ENCODE measurements at regions not wholly inside any gene's neighbourhood (a gene's known extent, or its start where the extent isn't known, plus 50 kb on each side); places are given as distances from the start of the nearest gene placed in this dataset.

GRCh38 chr4:184882276-184882675 lies 56.5 kb upstream of the ACSL1 start:
- WGBS (ENCODE audit: insufficient coverage, insufficient replicate concordance, low lambda C conversion rate, missing lambda C conversion rate): 38% methylated on average over 10 of the region's 10 CpGs
- Histone ChIP-seq H3K4me2 (ENCODE audit: control insufficient read depth, insufficient read depth) (no peak overlapping the region), H3K79me2 (ENCODE audit: control insufficient read depth, insufficient read depth, low read length) (no peaks in the 10 kb centered on the region), H3K9ac (ENCODE audit: control insufficient read depth, insufficient read depth, low read length) (no peak overlapping the region), H3K4me3 (no peak overlapping the region), H2AFZ (ENCODE audit: control insufficient read depth, low read depth, low read length) (no peak overlapping the region), H3K27me3 (replicated peaks in 1 of 2; ENCODE audit: control insufficient read depth in 2 of 2, insufficient read depth in 2 of 2, low read length in 1 of 2) (no peaks in the 10 kb centered on the region), H3K36me3 (ENCODE audit: control insufficient read depth in 2 of 2, insufficient read depth in 2 of 2, low read length in 1 of 2) (no peaks in the 10 kb centered on the region), H3K9me3 (replicated peaks; ENCODE audit: control insufficient read depth, insufficient read depth, low read length) (no peaks in the 10 kb centered on the region), H3K4me1 (ENCODE audit: control insufficient read depth, insufficient read depth, low read length) (no peaks in the 10 kb centered on the region), H4K20me1 (ENCODE audit: control insufficient read depth, insufficient read depth) (no peaks in the 10 kb centered on the region), H3K27ac (ENCODE audit: control insufficient read depth, insufficient read depth) (no peak overlapping the region)
- ATAC-seq (no peak), DNase-seq (ENCODE audit: low read depth, low spot score) (no peak), FAIRE-seq (no peak)
- in situ Hi-C loops (cut with MboI) (no loop called here), intact Hi-C loops (cut with micrococcal nuclease; ENCODE audit: unreplicated experiment) (no loop called here)
- no TSS peak for BruUV-seq (replicated peaks)
- ChIA-PET RAD21 (ENCODE audit: unreplicated experiment) (no interaction called here), POLR2A (no interaction called here), SMC1A (ENCODE audit: uncharacterized antibody, unreplicated experiment) (interaction anchor here (1.7 kb wide), 1 partner anchor 37 kb away, joined by 3 read pairs; no protein-coding TSS in a partner anchor), CTCF (interaction anchor here (0.9 kb wide), 1 partner anchor 52 kb away, joined by 4 read pairs; no protein-coding TSS in a partner anchor)
- TF ChIP-seq BHLHE40 (IDR thresholded peaks at IDR 0.05; ENCODE audit: borderline replicate concordance in 1 of 2, low read depth in 2 of 2, low read length in 1 of 2) (no peak), SREBF1 (IDR thresholded peaks at IDR 0.05; ENCODE audit: low read length) (no peak), ZNF592 (IDR thresholded peaks at IDR 0.05) (no peak), RELB (IDR thresholded peaks at IDR 0.05; ENCODE audit: low read depth) (no peak), EP300 (IDR thresholded peaks at IDR 0.05; ENCODE audit: borderline replicate concordance in 1 of 2, control insufficient read depth in 1 of 2, low read depth in 2 of 2, low read length in 2 of 2) (no peak), FOXK2 (IDR thresholded peaks at IDR 0.05) (no peak), NBN (IDR thresholded peaks at IDR 0.05) (no peak), POLR2AphosphoS5 (IDR thresholded peaks at IDR 0.05; ENCODE audit: low read length) (no peak), SKIL (IDR thresholded peaks at IDR 0.05; ENCODE audit: low read depth, poor library complexity, severe bottlenecking) (no peak), PBX3 (IDR thresholded peaks at IDR 0.05; ENCODE audit: insufficient replicate concordance, low read depth, low read length) (no peak), NR2C1 (IDR thresholded peaks at IDR 0.05) (no peak), HDAC6 (IDR thresholded peaks at IDR 0.05; ENCODE audit: unreplicated experiment) (no peak), MEF2B (IDR thresholded peaks at IDR 0.05; ENCODE audit: partially characterized antibody, poor library complexity, severe bottlenecking) (no peak)
